K562 (cell line): ENCODE measurements at regions not wholly inside any gene's neighbourhood (a gene's known extent, or its start where the extent isn't known, plus 50 kb on each side); places are given as distances from the start of the nearest gene placed in this dataset.

Experiments used
- ATAC-seq: fragments of 200-7000 bp; cut with Tn5 transposase; 3 replicates; pipeline ENCODE4 v1.9.1; 2020; ENCODE audit warnings: moderate library complexity
- BruUV-seq: library from RNA; stranded (reverse); fragments of 400-500 nt; replicated peaks from 2 replicates; lab custom pipeline; 2021; lab: Mats Ljungman, UMichigan
- CTCF ChIA-PET: fragments of 300-600 bp; formaldehyde crosslinking; extraction: SDS; loops from one replicate; lab custom pipeline; 2021; ENCODE audit warnings: low intra/inter-chr PET ratio; lab: Yijun Ruan, JAX
- POLR2A ChIA-PET: fragments of 300-600, 350-650 bp; sonication (Branson Sonifier 250); formaldehyde crosslinking; extraction: SDS; loops from one replicate; lab custom pipeline; 2021; ENCODE audit warnings: antibody characterized with exemption, inconsistent platforms; lab: Yijun Ruan, JAX
- DNase-seq, 4 experiments: peaks; one replicate each; pipeline versions ENCODE4 v3.0.0 to v3.0.0-alpha.2; 2011 to 2018; ENCODE audit warnings: low spot score in 3 of 4, mixed read lengths in 3 of 4; ENCODE audit errors: extremely low read depth in 1 of 4
- FAIRE-seq: peaks from 2 replicates; lab custom pipeline; 2011; peaks lifted over from hg19 to GRCh38; lab: Jason Lieb, UNC
- H2AFZ ChIP-seq: 2 replicates; pipeline ENCODE4 v1.6.0; 2011; ENCODE audit warnings: low read depth, low read length, control low read depth, inconsistent platforms
- H3K27ac ChIP-seq: fragments of 200-600 bp; 3 replicates; pipeline ENCODE4 v1.8.0; 2011; ENCODE audit warnings: low read depth, mild to moderate bottlenecking, control low read depth, inconsistent platforms, low read length, moderate library complexity, mixed read lengths; ENCODE audit errors: extremely low read depth
- H3K27me3 ChIP-seq, 2 experiments: fragments of 300-600 bp in 1 of 2; 2 replicates in 1 of 2; 3 replicates in 1 of 2; pipeline versions ENCODE4 v1.6.0 to v1.8.0; 2011; ENCODE audit warnings: inconsistent platforms in 2 of 2, low read length in 2 of 2, mild to moderate bottlenecking in 1 of 2, mixed read lengths in 1 of 2, moderate library complexity in 1 of 2; ENCODE audit not compliant: control insufficient read depth in 2 of 2, insufficient read depth in 2 of 2
- H3K36me3 ChIP-seq: fragments of 300-600 bp; 3 replicates; pipeline ENCODE4 v1.8.0; 2011; ENCODE audit warnings: mild to moderate bottlenecking, low read length, inconsistent platforms; ENCODE audit not compliant: control insufficient read depth, insufficient read depth
- H3K4me1 ChIP-seq, 2 experiments: fragments of 200-600 bp in 1 of 2; replicated peaks in 1 of 2; 2 replicates in 1 of 2; 3 replicates in 1 of 2; pipeline versions ENCODE4 v1.5.1 to v1.8.0; 2011; ENCODE audit warnings: inconsistent platforms in 2 of 2, low read length in 2 of 2, mild to moderate bottlenecking in 1 of 2, mixed read lengths in 1 of 2, moderate library complexity in 1 of 2; ENCODE audit not compliant: control insufficient read depth in 2 of 2, insufficient read depth in 2 of 2
- H3K4me2 ChIP-seq: 2 replicates; pipeline ENCODE4 v1.6.1; 2011; ENCODE audit warnings: low read length, control low read depth, inconsistent platforms, mixed read lengths; ENCODE audit not compliant: insufficient read depth
- H3K4me3 ChIP-seq: fragments of 200-600 bp; sonication (generic), shearing (Covaris generic); 2 replicates; pipeline ENCODE4 v1.5.1; 2016; ENCODE audit warnings: control low read depth, inconsistent platforms
- H3K79me2 ChIP-seq: fragments of 200-600 bp; 3 replicates; pipeline ENCODE4 v1.8.0; 2011; ENCODE audit warnings: low read length, inconsistent platforms; ENCODE audit not compliant: control insufficient read depth, insufficient read depth
- H3K9ac ChIP-seq, 2 experiments: 2 replicates each; pipeline versions ENCODE4 v1.6.0 to v1.6.1; 2011; ENCODE audit warnings: low read depth in 2 of 2, low read length in 2 of 2, control low read depth in 1 of 2, inconsistent platforms in 1 of 2, mild to moderate bottlenecking in 1 of 2, mixed read lengths in 1 of 2; ENCODE audit not compliant: insufficient read depth in 1 of 2
- H3K9me1 ChIP-seq: one replicate; pipeline ENCODE4 v1.6.0; 2011; ENCODE audit warnings: inconsistent platforms, mild to moderate bottlenecking, low read length, moderate library complexity; ENCODE audit not compliant: control insufficient read depth, insufficient read depth
- H3K9me3 ChIP-seq: replicated peaks from 2 replicates; pipeline ENCODE4 v1.5.1; 2011; ENCODE audit warnings: low read depth, low read length, inconsistent platforms; ENCODE audit not compliant: control insufficient read depth, insufficient read depth
- H4K20me1 ChIP-seq: replicated peaks from 2 replicates; pipeline ENCODE4 v1.6.1; 2011; ENCODE audit warnings: low read length, inconsistent platforms, mixed read lengths; ENCODE audit not compliant: control insufficient read depth, insufficient read depth
- EZH2 ChIP-seq: IDR thresholded peaks from 2 replicates; pipeline ENCODE4 v1.6.1; 2012; ENCODE audit warnings: low read depth, mild to moderate bottlenecking, inconsistent platforms, low read length, borderline replicate concordance
- FOXK1 ChIP-seq: sonication (generic); formaldehyde crosslinking; IDR thresholded peaks from 2 replicates; pipeline ENCODE4 v1.8.0; 2022; ENCODE audit warnings: missing genetic modification reagents, mild to moderate bottlenecking, borderline replicate concordance
- HMGXB4 ChIP-seq: sonication (generic); formaldehyde crosslinking; IDR thresholded peaks from 2 replicates; pipeline ENCODE4 v1.8.1; 2023; ENCODE audit warnings: mild to moderate bottlenecking, missing genetic modification reagents
- NFIC ChIP-seq: fragments of 450-650 bp; IDR thresholded peaks from 2 replicates; pipeline ENCODE4 v1.6.1; 2017; ENCODE audit warnings: mild to moderate bottlenecking, inconsistent platforms
- RERE ChIP-seq: sonication (generic); formaldehyde crosslinking; IDR thresholded peaks from 2 replicates; pipeline ENCODE4 v1.8.0; 2023; ENCODE audit warnings: missing genetic modification reagents, mild to moderate bottlenecking, borderline replicate concordance
- SMAD3 ChIP-seq: fragments of 450-650 bp; formaldehyde crosslinking; conservative IDR thresholded peaks from 2 replicates; pipeline ENCODE4 v1.4.0; 2020; ENCODE audit warnings: mild to moderate bottlenecking
- SPI1 ChIP-seq: IDR thresholded peaks from 2 replicates; pipeline ENCODE4 v1.6.1; 2011; ENCODE audit warnings: low read depth, low read length, control low read depth, borderline replicate concordance
- TAF1 ChIP-seq: IDR thresholded peaks from 2 replicates; pipeline ENCODE4 v1.6.1; 2011; ENCODE audit warnings: mild to moderate bottlenecking, low read length, moderate library complexity; ENCODE audit not compliant: insufficient read depth, control insufficient read depth, severe bottlenecking; ENCODE audit errors: extremely low read depth
- U2AF2 ChIP-seq: fragments of 200-400 bp; formaldehyde crosslinking; optimal IDR thresholded peaks from 2 replicates; pipeline ENCODE3; 2017; ENCODE audit warnings: low read depth, mild to moderate bottlenecking, low read length
- UBTF ChIP-seq, 2 experiments: IDR thresholded peaks; 2 replicates each; pipeline ENCODE4 v1.6.1; 2012; ENCODE audit warnings: improper control_type of control experiment in 2 of 2, low read depth in 2 of 2, low read length in 2 of 2, borderline replicate concordance in 1 of 2
- ZBTB33 ChIP-seq: sonication (generic); formaldehyde crosslinking; IDR thresholded peaks from 2 replicates; pipeline ENCODE4 v1.8.1; 2023; ENCODE audit warnings: mild to moderate bottlenecking, missing genetic modification reagents
- WGBS: fragments of 100-300 bp; shearing (Covaris generic); methylation state at CpG from one replicate; pipeline ENCODE4 v1.1.6; 2016; ENCODE audit warnings: low coverage, mixed read lengths; ENCODE audit not compliant: insufficient coverage; ENCODE audit errors: missing lambda C conversion rate; 5-methylcytosine and 5-hydroxymethylcytosine counted together
- in situ Hi-C: fragments of 300-500 bp; cut with MboI; formaldehyde crosslinking; loops from 4 replicates; pipeline ENCODE4 v1.15.0; 2018; ENCODE audit warnings: inconsistent platforms, mixed read lengths
- intact Hi-C: fragments of 100-400 bp; cut with micrococcal nuclease; formaldehyde crosslinking; loops from 2 replicates; pipeline ENCODE4 v1.14.2; 2022

GRCh38 chr13:62489731-62490130 is 1074.1 kb upstream of the PCDH20 start:
- ATAC-seq (no peak), FAIRE-seq (no peak), DNase-seq (no peak)
- Histone ChIP-seq H3K9ac (no peak overlapping the region), H3K27me3 (no peaks in the 10 kb centered on the region), H3K9me3 (no peaks in the 10 kb centered on the region), H3K36me3 (no peaks in the 10 kb centered on the region), H2AFZ (no peak overlapping the region), H3K4me3 (no peak overlapping the region), H3K9me1 (no peaks in the 10 kb centered on the region), H4K20me1 (no peaks in the 10 kb centered on the region), H3K4me1 (no peaks in the 10 kb centered on the region), H3K79me2 (no peaks in the 10 kb centered on the region), H3K4me2 (no peak overlapping the region), H3K27ac (no peak overlapping the region)
- CTCF ChIA-PET = no interaction called here
- WGBS = 0% methylated on average over 1 of the region's 1 CpG
- no TSS peak for BruUV-seq
- intact Hi-C loops (no loop called here), in situ Hi-C loops (no loop called here)
- POLR2A ChIA-PET = no interaction called here
- no peak for TF ChIP-seq FOXK1 (CRISPR knock-in tag)
- no peak for TF ChIP-seq UBTF (IDR thresholded peaks at IDR 0.05; ENCODE audit: borderline replicate concordance in 1 of 2, low read depth in 2 of 2, low read length in 2 of 2)
- TF ChIP-seq SPI1 = no peak
- TF ChIP-seq U2AF2 = no peak
- TF ChIP-seq SMAD3 = no peak
- TF ChIP-seq RERE = no peak
- no peak for TF ChIP-seq ZBTB33 (CRISPR knock-in tag)
- TF ChIP-seq TAF1 = no peak
- TF ChIP-seq NFIC = no peak
- TF ChIP-seq HMGXB4 (CRISPR knock-in tag) = no peak
- TF ChIP-seq EZH2 = no peak
